Urinary bladder (tissue), 3 donors: ENCODE measurements at regions not wholly inside any gene's neighbourhood (a gene's known extent, or its start where the extent isn't known, plus 50 kb on each side); places are given as distances from the start of the nearest gene placed in this dataset.

Experiments
- DNase-seq: peaks from one replicate; pipeline ENCODE4 v3.0.0-alpha.2; 2015; ENCODE audit errors: extremely low spot score
- H3K27ac ChIP-seq: one replicate; pipeline ENCODE4 v1.5.1; 2013; ENCODE audit warnings: low read depth, mild to moderate bottlenecking, moderate library complexity
- H3K36me3 ChIP-seq: one replicate; pipeline ENCODE4 v1.6.1; 2013; ENCODE audit warnings: mild to moderate bottlenecking, moderate library complexity; ENCODE audit not compliant: insufficient read depth
- H3K4me1 ChIP-seq: one replicate; pipeline ENCODE4 v1.6.1; 2013; ENCODE audit warnings: mild to moderate bottlenecking, moderate library complexity; ENCODE audit not compliant: insufficient read depth
- H3K4me3 ChIP-seq: one replicate; pipeline ENCODE4 v1.5.1; 2013; ENCODE audit warnings: low read depth, low read length
- WGBS: extraction: QIAGEN DNeasy Blood & Tissue Kit; methylation state at CpG from one replicate; pipeline ENCODE4 v1.1.7; 2013; 5-methylcytosine and 5-hydroxymethylcytosine counted together
- donor health status: healthy with polysubstance abuse.
- donor health status: healthy.

DNA sequence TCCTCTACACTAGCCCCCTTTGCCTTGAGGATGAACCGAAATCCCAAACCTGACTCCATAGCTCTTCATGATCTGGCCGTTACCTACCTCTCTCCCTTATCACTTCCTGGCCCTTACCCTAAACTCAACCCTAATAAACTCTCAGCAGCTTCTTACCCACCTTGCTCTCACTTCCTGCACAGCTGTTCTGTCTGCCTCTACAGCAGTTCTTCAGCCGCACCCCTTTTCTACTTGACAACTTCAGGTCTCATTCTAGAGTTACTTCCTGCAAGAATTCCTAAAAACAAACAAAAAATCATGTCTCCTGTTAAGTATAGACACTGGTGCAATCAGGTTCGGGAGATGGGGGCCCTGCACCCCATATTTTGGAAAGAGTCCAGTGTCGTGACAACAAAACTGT is 239.9 kb upstream of the CELF2 start:
- Histone ChIP-seq H3K36me3 (no peaks in the 10 kb centered on the region), H3K4me3 (no peak overlapping the region), H3K27ac (no peak overlapping the region), H3K4me1 (no peaks in the 10 kb centered on the region)
- DNase-seq: no peak
- 88% methylated on average over 5 of the region's 5 CpGs for WGBS

DNA sequence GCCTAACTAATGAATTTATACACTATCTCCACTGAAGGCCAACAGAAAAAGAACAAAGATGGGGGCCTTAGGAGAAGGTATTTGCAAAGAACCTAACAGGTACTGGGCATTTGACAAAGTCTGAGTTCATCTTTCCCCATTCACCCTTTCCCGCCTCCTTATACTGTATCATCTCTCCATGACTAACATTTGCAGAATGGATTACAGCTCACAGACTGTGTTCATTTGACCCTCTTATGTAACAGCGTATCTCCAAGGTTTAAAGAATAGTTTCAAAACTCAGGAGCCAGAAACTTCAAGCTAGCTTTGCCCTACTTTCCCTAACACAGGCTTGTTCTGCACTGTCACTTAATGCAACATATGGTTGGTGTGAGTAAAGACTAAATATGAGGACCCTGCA is 238.7 kb upstream of the CELF2 start:
- H3K27ac ChIP-seq: no peak overlapping the region
- H3K4me3 ChIP-seq: no peak overlapping the region
- WGBS: 91% methylated on average over 2 of the region's 2 CpGs
- no peak for DNase-seq
- no peaks in the 10 kb centered on the region for H3K4me1 ChIP-seq
- H3K36me3 ChIP-seq: no peaks in the 10 kb centered on the region

DNA sequence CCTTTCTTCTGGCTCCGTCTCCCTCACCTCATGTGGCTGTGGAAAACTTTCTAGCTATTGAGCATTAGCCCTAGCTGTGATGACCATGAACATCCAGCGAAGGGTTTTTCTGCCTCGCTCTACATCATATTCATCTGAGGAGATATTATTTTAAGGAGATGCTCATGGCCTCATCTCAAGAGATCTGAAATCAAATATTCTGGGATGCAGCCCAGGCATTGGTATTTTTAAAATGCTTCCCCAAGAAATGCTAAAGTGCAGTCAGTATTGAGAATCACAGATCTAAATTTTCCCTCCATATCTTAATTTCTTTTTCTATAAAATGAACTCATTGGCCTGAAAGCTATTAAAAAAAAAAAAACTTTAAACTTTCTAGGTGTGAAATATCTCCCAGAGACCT is 238.2 kb upstream of the CELF2 start:
- no peak for DNase-seq
- WGBS: 95% methylated on average over 3 of the region's 3 CpGs
- Histone ChIP-seq H3K4me1 (no peaks in the 10 kb centered on the region), H3K4me3 (no peak overlapping the region), H3K36me3 (no peaks in the 10 kb centered on the region), H3K27ac (no peak overlapping the region)

DNA sequence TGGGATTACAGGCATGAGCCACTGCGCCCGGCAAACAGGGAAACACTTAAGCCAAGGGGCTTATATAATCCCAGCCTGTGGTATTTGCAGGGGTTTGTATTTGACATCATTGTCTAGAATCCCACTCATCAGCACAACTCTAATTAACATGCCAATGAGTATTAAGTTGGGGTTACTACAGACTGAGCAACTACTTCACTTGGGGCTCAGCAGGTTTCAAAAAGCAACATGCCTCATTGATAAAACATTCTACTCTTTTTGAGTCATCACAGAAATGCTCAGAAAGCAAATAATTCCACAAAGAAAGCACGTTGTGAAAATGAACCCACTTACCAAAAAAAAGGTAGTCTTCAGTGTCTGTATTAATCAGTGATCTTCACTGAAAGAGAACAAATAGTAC is 236.9 kb upstream of the CELF2 start:
- H3K4me1 ChIP-seq: no peaks in the 10 kb centered on the region
- whole genome bisulfite sequencing: 89% methylated on average over 3 of the region's 3 CpGs
- H3K4me3 ChIP-seq: no peak overlapping the region
- H3K36me3 ChIP-seq: no peaks in the 10 kb centered on the region
- DNase-seq: no peak
- no peak overlapping the region for H3K27ac ChIP-seq

DNA sequence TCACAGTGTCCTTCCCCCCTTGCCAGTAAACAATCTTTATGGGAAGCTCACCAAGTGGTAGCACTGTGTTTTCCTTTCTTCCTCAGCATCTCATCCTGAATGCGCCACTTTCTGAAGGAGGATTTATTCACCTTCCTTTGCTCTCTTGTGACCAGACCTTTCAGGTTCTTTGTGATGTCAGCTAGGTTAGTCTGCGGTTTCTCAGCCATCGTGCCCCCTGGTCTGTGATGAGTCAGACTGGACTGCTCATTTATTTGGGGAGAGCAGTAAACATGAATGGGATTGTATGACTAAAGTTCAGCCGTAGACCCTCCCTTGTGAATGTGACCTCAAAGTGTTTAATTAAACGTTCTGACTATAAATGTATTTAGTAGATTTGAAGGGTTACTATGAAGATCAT is 235.1 kb upstream of the CELF2 start:
- no peaks in the 10 kb centered on the region for H3K4me1 ChIP-seq
- no peaks in the 10 kb centered on the region for H3K36me3 ChIP-seq
- DNase-seq: no peak
- no peak overlapping the region for H3K4me3 ChIP-seq
- 91% methylated on average over 5 of the region's 5 CpGs for WGBS
- H3K27ac ChIP-seq: no peak overlapping the region

DNA sequence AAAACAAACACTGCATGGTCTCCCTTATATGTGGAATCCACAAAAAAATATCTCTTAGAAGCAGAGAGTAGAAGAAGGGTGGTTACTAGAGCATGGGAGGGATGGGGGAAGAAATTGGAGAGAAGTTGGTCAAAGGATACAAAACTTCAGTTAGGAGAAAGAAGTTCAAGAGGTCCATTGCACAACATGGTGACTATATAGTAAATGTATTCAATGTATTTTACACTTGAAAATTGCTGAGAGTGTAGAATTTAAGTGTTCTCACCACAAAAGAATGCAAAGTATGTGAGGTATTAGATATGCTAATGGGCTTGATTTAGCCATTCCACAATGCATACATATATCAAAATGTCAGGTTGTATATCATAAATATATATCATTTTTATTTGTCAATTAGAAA is 232.0 kb upstream of the CELF2 start:
- Histone ChIP-seq H3K36me3 (no peaks in the 10 kb centered on the region), H3K4me1 (no peaks in the 10 kb centered on the region), H3K27ac (no peak overlapping the region), H3K4me3 (no peak overlapping the region)
- no peak for DNase-seq

DNA sequence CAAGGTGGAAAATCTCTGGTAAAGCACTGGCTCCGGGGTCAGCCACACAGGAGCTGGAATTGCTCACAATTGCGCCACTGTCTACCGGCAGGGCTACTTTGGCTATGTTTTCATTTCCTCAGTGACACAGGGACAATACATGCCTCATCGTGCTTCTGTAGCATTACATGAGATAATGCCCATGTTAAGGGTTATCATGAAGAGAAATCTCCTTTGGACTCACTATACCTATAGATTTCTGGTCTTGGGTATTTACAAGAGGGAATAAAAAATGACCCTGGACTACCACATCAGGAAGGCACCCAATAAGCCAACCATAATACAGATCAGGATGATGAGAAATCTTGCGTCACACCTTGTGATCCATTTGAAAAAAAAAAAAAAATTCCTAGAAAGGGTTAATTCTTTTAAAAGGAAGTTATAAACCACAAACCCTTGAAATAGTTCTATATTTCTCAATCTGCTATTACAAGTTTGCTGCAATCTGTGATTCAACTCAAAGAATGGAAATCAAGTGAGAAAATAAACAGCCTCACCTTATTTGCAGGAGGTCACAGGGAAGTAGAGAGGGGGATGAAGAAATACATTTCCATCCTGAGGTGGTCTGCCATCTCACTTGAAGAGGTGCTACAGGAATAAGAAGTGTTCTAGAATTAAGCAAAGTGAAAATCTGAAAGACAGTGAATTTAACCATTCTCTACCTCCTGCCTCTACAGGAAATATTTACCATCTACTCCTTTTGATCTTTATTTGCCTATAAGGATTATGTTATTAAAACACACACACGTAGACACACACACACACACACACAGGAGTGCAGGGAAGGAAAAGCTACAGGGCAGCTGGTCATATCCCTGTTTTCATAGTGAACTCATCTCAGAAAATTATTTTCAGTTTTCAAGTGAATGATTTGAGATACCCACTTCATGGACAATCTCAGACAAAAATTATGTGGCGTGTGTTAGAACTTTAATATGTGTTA is 231.3 kb upstream of the CELF2 start:
- no peak overlapping the region for H3K4me3 ChIP-seq
- DNase-seq: no peak
- no peak overlapping the region for H3K27ac ChIP-seq
- no peaks in the 10 kb centered on the region for H3K4me1 ChIP-seq
- H3K36me3 ChIP-seq: no peaks in the 10 kb centered on the region
- 77% methylated on average over 7 of the region's 7 CpGs for whole genome bisulfite sequencing

DNA sequence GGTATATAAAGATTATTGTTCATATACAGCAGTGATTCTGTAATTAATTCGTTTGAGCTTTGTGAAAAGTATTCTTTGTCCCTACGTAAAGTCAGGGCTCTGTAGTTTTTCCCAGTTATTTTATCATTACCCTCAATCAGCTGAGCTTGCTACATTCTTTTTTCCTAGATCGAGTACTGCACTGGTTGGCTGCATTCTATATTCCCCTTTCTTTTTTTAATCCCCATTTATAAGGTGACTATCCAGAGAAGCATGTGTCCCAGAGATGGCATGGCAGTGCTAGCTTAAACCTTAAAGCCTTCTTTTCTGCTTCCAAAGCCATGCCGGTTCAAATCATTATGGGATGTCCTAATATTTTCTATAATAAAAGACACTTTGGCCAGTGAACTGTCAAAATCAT is 230.1 kb upstream of the CELF2 start:
- WGBS: 40% methylated on average over 4 of the region's 4 CpGs
- H3K4me3 ChIP-seq: no peak overlapping the region
- no peaks in the 10 kb centered on the region for H3K36me3 ChIP-seq
- H3K4me1 ChIP-seq: no peaks in the 10 kb centered on the region
- H3K27ac ChIP-seq: no peak overlapping the region
- DNase-seq: no peak

DNA sequence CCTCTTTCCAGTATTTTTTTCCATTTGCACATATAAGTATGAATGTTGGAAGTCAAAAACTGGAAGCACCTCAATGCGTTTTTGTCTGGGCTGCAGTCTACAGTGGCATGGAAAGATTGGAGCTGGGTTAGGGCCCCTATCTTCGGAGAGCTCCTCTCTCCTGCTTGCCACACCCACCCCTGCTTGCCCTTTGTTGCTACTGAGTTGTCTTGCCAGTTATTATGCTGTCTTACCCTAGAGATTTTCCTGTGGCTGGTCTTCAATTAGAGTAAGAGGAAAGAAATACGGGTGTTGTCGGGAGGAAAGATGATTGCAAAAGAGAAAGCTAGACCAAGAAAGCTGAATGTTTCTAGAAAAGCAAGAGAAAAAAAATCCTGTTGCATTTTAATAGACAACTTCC is 228.9 kb upstream of the CELF2 start:
- H3K4me3 ChIP-seq: no peak overlapping the region
- no peaks in the 10 kb centered on the region for H3K4me1 ChIP-seq
- no peak for DNase-seq
- H3K36me3 ChIP-seq: no peaks in the 10 kb centered on the region
- 75% methylated on average over 4 of the region's 4 CpGs for WGBS
- no peak overlapping the region for H3K27ac ChIP-seq

DNA sequence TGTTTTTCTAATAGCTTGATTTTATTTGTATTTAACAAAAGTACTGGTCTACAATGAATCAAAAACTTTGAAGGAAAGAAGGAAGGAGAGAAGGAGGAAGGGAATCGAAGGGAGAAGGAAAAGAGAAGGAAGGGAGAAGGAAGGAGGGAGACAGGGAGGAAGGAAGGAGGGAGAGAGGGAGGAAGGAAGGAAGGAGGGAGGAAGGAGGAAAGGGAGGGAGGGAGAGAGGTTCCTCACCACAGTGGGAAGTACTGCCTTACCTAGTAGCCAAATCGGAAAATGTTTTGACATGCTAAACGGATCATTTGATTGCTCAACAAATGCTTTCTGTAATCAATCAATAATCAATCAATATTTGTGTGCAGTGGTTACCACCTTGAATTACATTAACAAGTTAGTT is 225.8 kb upstream of the CELF2 start:
- Histone ChIP-seq H3K4me3 (no peak overlapping the region), H3K4me1 (no peaks in the 10 kb centered on the region), H3K27ac (no peak overlapping the region), H3K36me3 (no peaks in the 10 kb centered on the region)
- no peak for DNase-seq
- 87% methylated on average over 3 of the region's 3 CpGs for WGBS

DNA sequence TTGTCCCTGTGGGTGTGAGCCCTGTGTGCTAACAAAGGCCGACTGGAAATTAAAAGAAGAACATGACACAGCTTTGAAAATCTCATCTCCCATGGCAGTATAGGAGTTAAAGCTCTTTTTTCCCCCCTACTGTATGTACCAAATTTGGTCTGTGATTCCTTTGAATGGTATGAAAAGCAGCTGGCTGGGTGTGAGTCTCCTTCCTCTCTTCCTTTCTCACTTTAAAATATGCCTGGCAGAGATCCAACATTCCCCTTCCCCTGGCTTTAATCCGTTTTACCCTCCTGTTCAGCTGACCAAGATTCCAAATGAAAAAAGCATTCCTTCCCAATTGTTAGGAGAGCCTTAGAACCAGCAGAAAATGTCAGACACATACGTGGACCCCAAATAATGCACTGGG is 225.0 kb upstream of the CELF2 start:
- H3K4me3 ChIP-seq: no peak overlapping the region
- H3K27ac ChIP-seq: no peak overlapping the region
- 34% methylated on average over 3 of the region's 3 CpGs for WGBS
- H3K4me1 ChIP-seq: no peaks in the 10 kb centered on the region
- no peak for DNase-seq
- H3K36me3 ChIP-seq: no peaks in the 10 kb centered on the region

DNA sequence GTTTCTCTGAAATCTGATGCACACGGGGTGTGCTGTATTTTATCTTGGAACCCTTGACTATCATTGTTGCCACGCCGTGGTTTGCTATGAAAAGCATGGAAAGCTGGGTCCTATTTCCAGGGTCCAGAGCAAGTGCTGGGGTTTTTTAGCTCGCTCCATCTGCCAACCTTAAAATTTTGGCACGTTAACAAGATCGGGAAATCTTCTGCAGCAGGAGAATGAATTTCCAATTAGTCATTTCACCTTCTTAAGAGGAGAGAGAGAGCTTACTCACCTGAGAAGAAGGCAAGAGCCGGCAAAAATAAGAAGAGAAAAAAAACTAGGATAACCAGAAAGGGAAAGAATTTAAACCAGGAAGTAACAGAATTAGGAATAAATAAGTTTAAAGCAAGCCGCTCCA is 223.6 kb upstream of the CELF2 start:
- Histone ChIP-seq H3K4me1 (no peaks in the 10 kb centered on the region), H3K36me3 (no peaks in the 10 kb centered on the region), H3K4me3 (no peak overlapping the region), H3K27ac (no peak overlapping the region)
- DNase-seq: no peak
- whole genome bisulfite sequencing: 88% methylated on average over 8 of the region's 8 CpGs

DNA sequence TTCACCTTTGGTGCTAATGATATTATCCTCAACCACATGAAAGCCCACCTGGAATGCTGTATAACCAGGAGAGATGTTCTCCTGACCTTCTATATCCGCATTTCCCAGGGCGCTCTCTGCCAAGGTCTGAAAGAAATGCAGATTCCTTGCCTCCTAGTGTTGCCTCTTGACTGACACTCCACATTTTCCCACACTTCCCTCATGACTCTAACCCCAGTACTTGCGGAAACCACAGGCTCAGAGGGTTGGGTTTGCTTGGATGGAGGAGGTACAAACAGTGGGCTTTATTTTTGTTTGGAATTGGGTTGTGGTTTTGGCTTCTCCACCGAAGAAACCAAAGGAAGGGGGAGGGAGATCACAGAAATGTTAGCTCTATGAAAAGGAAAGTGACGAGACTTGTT is 222.9 kb upstream of the CELF2 start:
- no peak overlapping the region for H3K27ac ChIP-seq
- no peaks in the 10 kb centered on the region for H3K36me3 ChIP-seq
- no peak overlapping the region for H3K4me3 ChIP-seq
- DNase-seq: no peak
- 72% methylated on average over 5 of the region's 5 CpGs for WGBS
- no peaks in the 10 kb centered on the region for H3K4me1 ChIP-seq

DNA sequence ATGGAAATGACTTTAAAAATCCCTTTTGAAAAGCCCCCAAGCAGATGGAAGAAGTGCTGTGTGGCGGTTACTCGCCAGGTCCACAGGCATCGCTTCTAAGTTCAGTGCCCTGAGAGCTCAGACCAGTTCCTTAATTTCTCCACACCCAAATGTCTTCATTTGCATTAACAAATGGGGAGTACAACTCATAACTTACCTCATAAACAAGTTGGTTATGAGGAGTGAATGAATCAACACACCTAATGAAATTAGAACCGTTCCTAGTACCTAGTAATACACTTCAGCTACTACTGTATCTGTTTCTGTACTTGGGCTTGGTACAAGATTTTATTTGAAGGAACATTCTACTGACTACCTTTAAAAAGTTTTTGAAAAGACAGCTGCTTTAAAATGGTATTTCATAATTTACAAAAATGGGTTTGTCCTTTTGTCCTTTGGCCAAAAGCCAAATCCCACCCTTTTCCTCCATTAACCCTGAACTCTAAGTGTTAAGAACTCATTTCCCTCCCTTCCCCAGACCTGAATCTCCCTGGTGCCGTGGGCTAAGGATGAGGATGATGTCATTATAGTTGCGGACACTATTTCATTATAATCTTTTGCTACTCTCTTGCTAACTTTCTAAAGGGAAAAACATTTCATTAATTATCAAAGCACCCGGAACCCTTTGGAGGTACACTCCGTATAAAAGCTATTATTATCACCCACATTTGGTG is 221.5 kb upstream of the CELF2 start:
- DNase-seq: no peak
- Histone ChIP-seq H3K27ac (peak overlapping the region; percentile 0), H3K4me3 (no peak overlapping the region), H3K36me3 (no peaks in the 10 kb centered on the region), H3K4me1 (no peaks in the 10 kb centered on the region)
- WGBS: 48% methylated on average over 8 of the region's 8 CpGs
